Natural killer cell (primary cell): ENCODE measurements at regions not wholly inside any gene's neighbourhood (a gene's known extent, or its start where the extent isn't known, plus 50 kb on each side); places are given as distances from the start of the nearest gene placed in this dataset.

Experiments used
- ATAC-seq, 3 donors: fragments of 150-1000 bp in 2 of 3; fragments of 200-7000 bp in 1 of 3; cut with Tn5 transposase; 1 replicate in 1 of 3; 2 replicates in 2 of 3; pipeline ENCODE4 v1.10.0; 2021; ENCODE audit warnings: mild to moderate bottlenecking in 2 of 3, moderate library complexity in 2 of 3
- DNase-seq, 2 donors: peaks; one replicate each; pipeline versions ENCODE4 v3.0.0 to v3.0.0-alpha.2; 2013 to 2021; ENCODE audit warnings: mixed read lengths in 1 of 2
- H3K27ac ChIP-seq: one replicate; pipeline ENCODE4 v1.5.1; 2013; ENCODE audit warnings: mild to moderate bottlenecking, low read length
- H3K27me3 ChIP-seq: one replicate; pipeline ENCODE4 v1.6.1; 2013; ENCODE audit warnings: low read length; ENCODE audit not compliant: control insufficient read depth, insufficient read depth
- H3K36me3 ChIP-seq: one replicate; pipeline ENCODE4 v1.6.1; 2013; ENCODE audit warnings: low read length; ENCODE audit not compliant: control insufficient read depth, insufficient read depth
- H3K4me1 ChIP-seq: one replicate; pipeline ENCODE4 v1.6.1; 2013; ENCODE audit warnings: low read length; ENCODE audit not compliant: control insufficient read depth, insufficient read depth
- H3K4me3 ChIP-seq: one replicate; pipeline ENCODE4 v1.5.1; 2013; ENCODE audit warnings: low read length
- H3K9me3 ChIP-seq: one replicate; pipeline ENCODE4 v1.6.1; 2013; ENCODE audit warnings: low read length; ENCODE audit not compliant: control insufficient read depth, insufficient read depth
- H3K27ac Mint-ChIP-seq, 2 donors: one replicate each; pipeline ENCODE4 v1.8.0; 2022; ENCODE audit warnings: mild to moderate bottlenecking in 2 of 2, mixed read lengths in 2 of 2, moderate library complexity in 1 of 2
- H3K27me3 Mint-ChIP-seq, 2 donors: one replicate each; pipeline ENCODE4 v1.8.0; 2022; ENCODE audit warnings: low read depth in 2 of 2, mixed read lengths in 2 of 2
- H3K36me3 Mint-ChIP-seq: one replicate; pipeline ENCODE4 v1.8.0; 2022; ENCODE audit warnings: mixed read lengths
- H3K4me1 Mint-ChIP-seq, 2 donors: one replicate each; pipeline ENCODE4 v1.8.0; 2022; ENCODE audit warnings: mixed read lengths in 2 of 2
- H3K4me3 Mint-ChIP-seq: one replicate; pipeline ENCODE4 v1.8.0; 2022; ENCODE audit warnings: mild to moderate bottlenecking, moderate library complexity, mixed read lengths
- H3K9me3 Mint-ChIP-seq, 2 donors: one replicate each; pipeline ENCODE4 v1.8.0; 2022; ENCODE audit warnings: mixed read lengths in 2 of 2
- WGBS: methylation state at CpG from one replicate; pipeline ENCODE4 v1.1.7; 2013; ENCODE audit warnings: missing lambda C conversion rate; ENCODE audit not compliant: insufficient coverage; 5-methylcytosine and 5-hydroxymethylcytosine counted together
- intact Hi-C: fragments of 100-400 bp; cut with micrococcal nuclease; formaldehyde crosslinking; loops from one replicate; pipeline ENCODE4 v1.14.2; 2022
- TF ChIP-seq, protein P1 (sequence below): fragments of 200-600 bp; IDR thresholded peaks from one replicate; pipeline ENCODE4 v1.8.0; 2022; ENCODE audit warnings: antibody characterized with exemption

DNA sequence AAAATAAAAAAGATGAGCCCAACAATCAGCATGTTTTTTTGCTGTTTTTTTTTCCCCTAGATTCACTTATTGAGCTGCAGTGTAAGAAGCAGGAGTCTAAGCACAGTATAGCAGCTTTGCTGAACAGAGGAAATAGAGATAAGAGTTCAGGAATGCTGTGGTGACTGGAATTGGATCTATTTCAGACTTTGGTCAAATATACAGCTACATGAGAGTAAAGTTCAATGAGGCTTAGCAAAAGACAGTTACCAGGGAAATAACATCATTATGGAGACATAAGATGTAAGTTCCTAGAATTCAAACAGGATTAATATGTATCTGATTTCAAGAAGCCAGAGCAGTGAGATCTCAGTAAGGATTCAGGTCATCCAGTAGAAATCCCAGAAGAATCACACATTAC, 613.0 kb downstream of the RPS29 start:
- Mint-ChIP-seq H3K27me3 (no peaks in the 10 kb centered on the region), H3K9me3 (peaks cover 10 to 11% of the 10 kb centered on the region in 2 donors), H3K27ac (no peak overlapping the region), H3K36me3 (no peaks in the 10 kb centered on the region), H3K4me1 (no peaks in the 10 kb centered on the region), H3K4me3 (no peak overlapping the region)
- Histone ChIP-seq H3K9me3 (no peaks in the 10 kb centered on the region), H3K4me3 (no peak overlapping the region), H3K4me1 (no peaks in the 10 kb centered on the region), H3K27ac (no peak overlapping the region), H3K36me3 (no peaks in the 10 kb centered on the region), H3K27me3 (no peaks in the 10 kb centered on the region)
- no peak for ATAC-seq
- DNase-seq, result no peak
- TF ChIP-seq, protein P1, sequence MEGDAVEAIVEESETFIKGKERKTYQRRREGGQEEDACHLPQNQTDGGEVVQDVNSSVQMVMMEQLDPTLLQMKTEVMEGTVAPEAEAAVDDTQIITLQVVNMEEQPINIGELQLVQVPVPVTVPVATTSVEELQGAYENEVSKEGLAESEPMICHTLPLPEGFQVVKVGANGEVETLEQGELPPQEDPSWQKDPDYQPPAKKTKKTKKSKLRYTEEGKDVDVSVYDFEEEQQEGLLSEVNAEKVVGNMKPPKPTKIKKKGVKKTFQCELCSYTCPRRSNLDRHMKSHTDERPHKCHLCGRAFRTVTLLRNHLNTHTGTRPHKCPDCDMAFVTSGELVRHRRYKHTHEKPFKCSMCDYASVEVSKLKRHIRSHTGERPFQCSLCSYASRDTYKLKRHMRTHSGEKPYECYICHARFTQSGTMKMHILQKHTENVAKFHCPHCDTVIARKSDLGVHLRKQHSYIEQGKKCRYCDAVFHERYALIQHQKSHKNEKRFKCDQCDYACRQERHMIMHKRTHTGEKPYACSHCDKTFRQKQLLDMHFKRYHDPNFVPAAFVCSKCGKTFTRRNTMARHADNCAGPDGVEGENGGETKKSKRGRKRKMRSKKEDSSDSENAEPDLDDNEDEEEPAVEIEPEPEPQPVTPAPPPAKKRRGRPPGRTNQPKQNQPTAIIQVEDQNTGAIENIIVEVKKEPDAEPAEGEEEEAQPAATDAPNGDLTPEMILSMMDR, result no peak
- intact Hi-C loops, result no loop called here

DNA sequence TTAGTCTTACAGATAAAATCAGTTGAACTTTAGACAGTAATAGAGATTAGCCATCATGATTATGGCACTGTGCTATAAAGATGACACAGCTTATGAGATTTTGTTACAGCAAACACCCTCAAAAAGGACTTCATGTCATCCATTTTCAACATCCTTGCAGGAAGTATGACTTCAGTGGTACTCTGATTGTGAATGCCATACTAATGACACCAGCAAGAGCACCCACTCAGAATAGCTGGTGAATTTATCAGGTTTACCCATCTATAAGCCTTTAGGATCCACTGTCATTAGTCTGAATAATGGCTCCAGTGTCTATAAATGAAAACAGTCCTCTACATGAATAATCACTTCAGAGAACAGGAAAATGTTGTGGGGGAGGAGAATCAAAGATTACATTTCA, 615.2 kb downstream of the RPS29 start:
- no peaks in the 10 kb centered on the region for H3K9me3 ChIP-seq
- H3K36me3 ChIP-seq, result no peaks in the 10 kb centered on the region
- Mint-ChIP-seq H3K9me3 (peaks cover 12 to 14% of the 10 kb centered on the region in 2 donors), H3K4me1 (no peaks in the 10 kb centered on the region), H3K4me3 (no peak overlapping the region), H3K27ac (no peak overlapping the region), H3K27me3 (no peaks in the 10 kb centered on the region), H3K36me3 (no peaks in the 10 kb centered on the region)
- no peaks in the 10 kb centered on the region for H3K27me3 ChIP-seq
- TF ChIP-seq, protein P1, result no peak
- no peaks in the 10 kb centered on the region for H3K4me1 ChIP-seq
- no peak overlapping the region for H3K27ac ChIP-seq
- no peak overlapping the region for H3K4me3 ChIP-seq
- no peak for ATAC-seq
- intact Hi-C loops, result no loop called here
- no peak for DNase-seq

DNA sequence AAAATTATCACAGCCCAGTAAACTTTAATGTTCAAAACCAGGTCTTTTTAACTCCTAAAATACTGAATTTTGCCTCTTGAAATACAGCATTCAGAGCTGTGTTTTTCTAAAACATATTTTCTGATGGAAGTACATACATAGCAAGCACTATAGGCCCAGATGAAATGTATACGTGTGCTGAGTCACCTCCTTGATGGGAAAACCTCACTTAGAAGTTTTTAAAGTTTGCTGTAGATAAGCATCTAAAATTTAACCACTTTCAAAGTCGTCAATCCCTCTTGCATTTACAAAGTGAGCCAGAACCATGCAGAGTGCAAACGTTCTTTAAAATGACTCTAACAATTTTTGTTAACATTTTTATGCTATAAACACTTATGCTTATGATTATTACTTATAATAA, 618.8 kb downstream of the RPS29 start:
- no peak overlapping the region for H3K27ac ChIP-seq
- no peak for DNase-seq
- no peak overlapping the region for H3K4me3 Mint-ChIP-seq
- no peaks in the 10 kb centered on the region for H3K36me3 ChIP-seq
- H3K36me3 Mint-ChIP-seq, result no peaks in the 10 kb centered on the region
- WGBS, result 0% methylated on average over 1 of the region's 3 CpGs
- ATAC-seq, result no peak
- TF ChIP-seq, protein P1, result no peak
- H3K27me3 ChIP-seq, result no peaks in the 10 kb centered on the region
- no peaks in the 10 kb centered on the region for H3K4me1 Mint-ChIP-seq
- intact Hi-C loops, result no loop called here
- H3K27me3 Mint-ChIP-seq, result no peaks in the 10 kb centered on the region
- H3K4me3 ChIP-seq, result no peak overlapping the region
- peaks cover 3 to 11% of the 10 kb centered on the region in 2 donors for H3K9me3 Mint-ChIP-seq
- H3K9me3 ChIP-seq, result no peaks in the 10 kb centered on the region
- H3K27ac Mint-ChIP-seq, result no peak overlapping the region
- no peaks in the 10 kb centered on the region for H3K4me1 ChIP-seq

DNA sequence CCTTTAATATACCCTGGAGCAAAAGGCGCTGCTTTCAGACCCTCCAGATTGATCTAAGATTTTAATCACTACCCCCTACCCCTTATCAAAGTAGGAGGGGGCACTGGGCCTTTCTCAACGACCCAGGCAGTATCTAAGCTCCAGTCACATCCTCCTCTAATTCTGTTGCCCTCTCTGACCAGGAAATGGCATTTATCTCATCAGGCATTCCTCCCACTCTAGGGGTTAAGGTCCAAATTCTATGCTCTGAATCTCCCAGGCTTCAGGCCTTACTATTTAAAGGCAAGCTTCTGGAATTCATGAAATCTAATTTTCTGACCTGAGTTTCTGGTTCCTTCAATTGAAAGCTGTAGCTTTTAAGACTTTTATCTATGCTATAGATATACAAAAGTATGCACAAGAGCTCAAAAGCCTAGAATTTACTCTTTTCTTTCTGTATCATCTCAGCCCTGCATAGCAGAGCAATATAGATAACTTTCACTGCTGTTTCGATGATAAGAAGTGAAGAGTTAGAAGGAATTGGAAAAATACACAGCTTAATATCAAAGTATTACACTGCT, 622.9 kb downstream of the RPS29 start:
- Histone ChIP-seq H3K4me1 (no peaks in the 10 kb centered on the region), H3K27me3 (no peaks in the 10 kb centered on the region), H3K4me3 (no peak overlapping the region), H3K27ac (no peak overlapping the region), H3K36me3 (no peaks in the 10 kb centered on the region), H3K9me3 (peaks cover 2% of the 10 kb centered on the region)
- Mint-ChIP-seq H3K27ac (no peak overlapping the region), H3K27me3 (no peaks in the 10 kb centered on the region), H3K4me1 (no peaks in the 10 kb centered on the region), H3K9me3 (peaks cover 12 to 13% of the 10 kb centered on the region in 2 donors), H3K36me3 (no peaks in the 10 kb centered on the region), H3K4me3 (no peak overlapping the region)
- no peak for DNase-seq
- ATAC-seq, result no peak
- whole genome bisulfite sequencing, result 35% methylated on average over 2 of the region's 3 CpGs
- intact Hi-C loops, result no loop called here
- TF ChIP-seq, protein P1, result no peak
